IMR-90 (cell line): ENCODE measurements at regions not wholly inside any gene's neighbourhood (a gene's known extent, or its start where the extent isn't known, plus 50 kb on each side); places are given as distances from the start of the nearest gene placed in this dataset.

Experiments
- ATAC-seq: fragments of 200-7000 bp; cut with Tn5 transposase; 2 replicates; pipeline ENCODE4 v1.9.1; 2020; ENCODE audit warnings: low read depth, mild to moderate bottlenecking, moderate library complexity
- BruUV-seq: library from RNA; stranded (reverse); fragments of 400-500 nt; replicated peaks from 2 replicates; lab custom pipeline; 2021; lab: Mats Ljungman, UMichigan
- CTCF ChIA-PET: fragments of 300-600 bp; formaldehyde crosslinking; extraction: SDS; loops from one replicate; lab custom pipeline; 2021; ENCODE audit warnings: antibody characterized with exemption; lab: Yijun Ruan, JAX
- POLR2A ChIA-PET: fragments of 300-600 bp; sonication (Branson Sonifier 250); formaldehyde crosslinking; loops from one replicate; lab custom pipeline; 2022; ENCODE audit warnings: antibody characterized with exemption; ENCODE audit not compliant: unreplicated experiment; lab: Charles Lee
- DNase-seq: peaks from one replicate; pipeline ENCODE4 v3.0.0; 2013
- H2AFZ ChIP-seq: replicated peaks from 2 replicates; pipeline ENCODE3; 2013; ENCODE audit warnings: low read length, mild to moderate bottlenecking; ENCODE audit not compliant: poor library complexity
- H2AK5ac ChIP-seq: 2 replicates; pipeline ENCODE4 v1.6.1; 2013; ENCODE audit warnings: low read depth, low read length, inconsistent platforms
- H2AK9ac ChIP-seq: replicated peaks from 2 replicates; pipeline ENCODE3; 2013; ENCODE audit warnings: mild to moderate bottlenecking, low read depth, low read length, moderate library complexity; ENCODE audit not compliant: poor library complexity
- H2BK120ac ChIP-seq: 2 replicates; pipeline ENCODE4 v1.6.1; 2013; ENCODE audit warnings: low read depth, low read length, inconsistent platforms
- H2BK15ac ChIP-seq: 3 replicates; pipeline ENCODE4 v1.6.1; 2013; ENCODE audit warnings: low read depth, low read length, inconsistent platforms
- H2BK20ac ChIP-seq: 2 replicates; pipeline ENCODE4 v1.6.1; 2013; ENCODE audit warnings: low read depth, mild to moderate bottlenecking, inconsistent platforms, low read length, moderate library complexity
- H2BK5ac ChIP-seq: 2 replicates; pipeline ENCODE4 v1.6.1; 2013; ENCODE audit warnings: mild to moderate bottlenecking, low read depth, low read length, inconsistent platforms; ENCODE audit not compliant: poor library complexity, severe bottlenecking
- H3K14ac ChIP-seq: replicated peaks from 2 replicates; pipeline ENCODE4 v1.6.1; 2013; ENCODE audit warnings: low read depth, low read length, inconsistent platforms
- H3K18ac ChIP-seq: 2 replicates; pipeline ENCODE4 v1.6.1; 2013; ENCODE audit warnings: low read depth, low read length, control low read depth
- H3K23ac ChIP-seq: 2 replicates; pipeline ENCODE4 v1.6.1; 2013; ENCODE audit warnings: low read depth, low read length, inconsistent platforms
- H3K27ac ChIP-seq: 2 replicates; pipeline ENCODE4 v1.5.1; 2013; ENCODE audit warnings: mild to moderate bottlenecking, control low read depth, low read length; ENCODE audit not compliant: insufficient read depth
- H3K27me3 ChIP-seq: 2 replicates; pipeline ENCODE4 v1.6.1; 2013; ENCODE audit warnings: low read length; ENCODE audit not compliant: control insufficient read depth, insufficient read depth
- H3K36me3 ChIP-seq: 2 replicates; pipeline ENCODE4 v1.6.1; 2013; ENCODE audit warnings: low read length, mixed read lengths; ENCODE audit not compliant: control insufficient read depth, insufficient read depth
- H3K4ac ChIP-seq: 2 replicates; pipeline ENCODE4 v1.6.1; 2013; ENCODE audit warnings: low read depth, low read length, inconsistent platforms
- H3K4me1 ChIP-seq: 2 replicates; pipeline ENCODE4 v1.6.1; 2013; ENCODE audit warnings: low read length, mixed read lengths; ENCODE audit not compliant: control insufficient read depth, insufficient read depth
- H3K4me2 ChIP-seq: 2 replicates; pipeline ENCODE4 v1.6.1; 2013; ENCODE audit warnings: low read depth, mild to moderate bottlenecking, control low read depth, low read length, moderate library complexity
- H3K4me3 ChIP-seq: 2 replicates; pipeline ENCODE4 v1.5.1; 2013; ENCODE audit warnings: low read depth, mild to moderate bottlenecking, control low read depth, low read length, moderate library complexity; ENCODE audit not compliant: insufficient read depth
- H3K56ac ChIP-seq: 2 replicates; pipeline ENCODE4 v1.6.1; 2013; ENCODE audit warnings: low read length, inconsistent platforms; ENCODE audit not compliant: insufficient read depth; ENCODE audit errors: extremely low read depth
- H3K79me1 ChIP-seq, 2 experiments: 2 replicates each; pipeline ENCODE4 v1.6.1; 2013; ENCODE audit warnings: low read length in 2 of 2, inconsistent platforms in 1 of 2, low read depth in 1 of 2
- H3K9ac ChIP-seq: 2 replicates; pipeline ENCODE4 v1.6.1; 2013; ENCODE audit warnings: low read depth, low read length, control low read depth
- H3K9me1 ChIP-seq: 2 replicates; pipeline ENCODE4 v1.6.1; 2013; ENCODE audit warnings: low read length, inconsistent platforms; ENCODE audit not compliant: insufficient read depth
- H3K9me3 ChIP-seq: 2 replicates; pipeline ENCODE4 v1.6.1; 2013; ENCODE audit warnings: low read length; ENCODE audit not compliant: control insufficient read depth, insufficient read depth
- H4K20me1 ChIP-seq: 2 replicates; pipeline ENCODE4 v1.6.1; 2013; ENCODE audit warnings: low read length, inconsistent platforms; ENCODE audit not compliant: insufficient read depth
- H4K5ac ChIP-seq: 2 replicates; pipeline ENCODE4 v1.6.1; 2013; ENCODE audit warnings: mild to moderate bottlenecking, low read depth, low read length, control low read depth
- H4K8ac ChIP-seq, 2 experiments: 2 replicates each; pipeline ENCODE4 v1.6.1; 2013; ENCODE audit warnings: low read depth in 2 of 2, low read length in 2 of 2, control low read depth in 1 of 2, inconsistent platforms in 1 of 2
- H4K91ac ChIP-seq: 2 replicates; pipeline ENCODE4 v1.6.1; 2013; ENCODE audit warnings: low read depth, low read length, inconsistent platforms; ENCODE audit not compliant: insufficient read depth
- CEBPB ChIP-seq: IDR thresholded peaks from 2 replicates; pipeline ENCODE4 v1.6.1; 2012; ENCODE audit warnings: low read depth, low read length, improper control_type of control experiment
- FOS ChIP-seq: fragments of 150-350 bp; IDR thresholded peaks from 2 replicates; pipeline ENCODE4 v1.6.1; 2016; ENCODE audit warnings: low read depth, low read length
- MAZ ChIP-seq: IDR thresholded peaks from 2 replicates; pipeline ENCODE4 v1.6.1; 2012; ENCODE audit warnings: low read depth, mild to moderate bottlenecking, low read length, improper control_type of control experiment, moderate library complexity, borderline replicate concordance
- MXI1 ChIP-seq: IDR thresholded peaks from 2 replicates; pipeline ENCODE4 v1.6.1; 2012; ENCODE audit warnings: low read depth, mild to moderate bottlenecking, low read length, moderate library complexity, borderline replicate concordance
- POLR2A ChIP-seq: IDR thresholded peaks from 2 replicates; pipeline ENCODE4 v1.6.1; 2012; ENCODE audit warnings: mild to moderate bottlenecking, low read depth, low read length
- RCOR1 ChIP-seq: IDR thresholded peaks from 2 replicates; pipeline ENCODE4 v1.6.1; 2012; ENCODE audit warnings: mild to moderate bottlenecking, low read length, improper control_type of control experiment; ENCODE audit not compliant: insufficient replicate concordance
- SMC3 ChIP-seq: fragments of 150-350 bp; IDR thresholded peaks from 2 replicates; pipeline ENCODE4 v1.6.1; 2016; ENCODE audit warnings: low read depth, mild to moderate bottlenecking, antibody characterized with exemption, low read length, moderate library complexity
- WGBS, 2 experiments: methylation state at CpG; one replicate each; pipeline versions ENCODE4 v1.1.5 to v1.1.7; 2013; ENCODE audit warnings: missing lambda C conversion rate in 2 of 2; ENCODE audit not compliant: insufficient read length in 1 of 2; ENCODE audit errors: extremely low coverage in 2 of 2; 5-methylcytosine and 5-hydroxymethylcytosine counted together
- dilution Hi-C: fragments of 300-500 bp; cut with HindIII; formaldehyde crosslinking; loops from one replicate; pipeline ENCODE4 v1.14.3; 2018; ENCODE audit warnings: low sequenced_read_pairs; ENCODE audit not compliant: unreplicated experiment
- in situ Hi-C: fragments of 300-500 bp; cut with MboI; formaldehyde crosslinking; loops from 3 replicates; pipeline ENCODE4 v1.14.3; 2019; ENCODE audit warnings: low sequenced_read_pairs, inconsistent platforms, mixed read lengths
- intact Hi-C: fragments of 100-400 bp; cut with micrococcal nuclease; formaldehyde crosslinking; loops from 2 replicates; pipeline ENCODE4 v1.10.0; 2022
- TF ChIP-seq, protein P1 (sequence below): fragments of 150-350 bp; IDR thresholded peaks from 2 replicates; pipeline ENCODE4 v1.6.1; 2017; ENCODE audit warnings: mild to moderate bottlenecking, antibody characterized with exemption, low read length, low read depth
- TF ChIP-seq, protein P2 (sequence below): fragments of 150-350 bp; IDR thresholded peaks from 2 replicates; pipeline ENCODE4 v1.6.1; 2016; ENCODE audit warnings: low read depth, mild to moderate bottlenecking, low read length, moderate library complexity, borderline replicate concordance

DNA sequence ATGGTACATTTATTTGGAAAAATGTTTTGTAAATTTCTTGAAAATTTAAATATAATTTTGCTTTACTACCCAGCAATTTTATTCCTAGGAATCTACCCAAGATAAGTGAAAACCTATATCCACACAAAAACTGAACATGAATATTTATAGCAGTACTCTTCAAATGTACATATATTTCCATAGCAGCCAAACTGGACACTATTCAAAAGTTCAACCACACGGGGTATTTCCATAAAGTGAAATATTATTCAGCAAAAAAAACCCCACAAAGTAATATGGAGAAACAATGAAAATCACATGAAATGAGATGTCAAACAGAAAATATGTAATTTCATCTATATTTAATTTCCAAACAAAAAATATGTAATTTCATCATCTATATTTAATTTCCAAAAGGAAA is 1247.6 kb upstream of the TMEFF2 start:
- Histone ChIP-seq H3K9me1 (no peaks in the 10 kb centered on the region), H3K79me1 (no peaks in the 10 kb centered on the region), H3K18ac (no peak overlapping the region), H3K27ac (no peak overlapping the region), H3K4me3 (no peak overlapping the region), H2AFZ (no peak overlapping the region), H2BK120ac (no peak overlapping the region), H3K9me3 (peaks cover 2% of the 10 kb centered on the region; the same call in 1 of the 2 replicates), H3K4ac (no peak overlapping the region), H2BK5ac (no peak overlapping the region), H3K9ac (no peak overlapping the region), H2AK9ac (no peak overlapping the region), H2BK20ac (no peak overlapping the region), H3K4me2 (no peak overlapping the region), H4K5ac (no peak overlapping the region), H4K91ac (no peak overlapping the region), H3K56ac (no peak overlapping the region), H4K8ac (no peak overlapping the region), H3K27me3 (no peaks in the 10 kb centered on the region), H3K23ac (no peak overlapping the region), H3K4me1 (no peaks in the 10 kb centered on the region), H4K20me1 (no peaks in the 10 kb centered on the region), H2AK5ac (no peak overlapping the region), H3K36me3 (no peaks in the 10 kb centered on the region), H2BK15ac (no peak overlapping the region), H3K14ac (no peak overlapping the region)
- intact Hi-C loops: no loop called here
- ChIA-PET POLR2A (no interaction called here), CTCF (no interaction called here)
- DNase-seq (no peak), ATAC-seq (no peak)
- in situ Hi-C loops: no loop called here
- dilution Hi-C loops: no loop called here
- BruUV-seq: no TSS peak
- WGBS, 2 experiments: no CpG with 5 or more reads among the region's 1 CpG
- TF ChIP-seq CEBPB (no peak), POLR2A (no peak), FOS (no peak), MXI1 (no peak), SMC3 (no peak), MAZ (no peak), RCOR1 (no peak)
- TF ChIP-seq, protein P1, sequence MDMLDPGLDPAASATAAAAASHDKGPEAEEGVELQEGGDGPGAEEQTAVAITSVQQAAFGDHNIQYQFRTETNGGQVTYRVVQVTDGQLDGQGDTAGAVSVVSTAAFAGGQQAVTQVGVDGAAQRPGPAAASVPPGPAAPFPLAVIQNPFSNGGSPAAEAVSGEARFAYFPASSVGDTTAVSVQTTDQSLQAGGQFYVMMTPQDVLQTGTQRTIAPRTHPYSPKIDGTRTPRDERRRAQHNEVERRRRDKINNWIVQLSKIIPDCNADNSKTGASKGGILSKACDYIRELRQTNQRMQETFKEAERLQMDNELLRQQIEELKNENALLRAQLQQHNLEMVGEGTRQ: no peak
- TF ChIP-seq, protein P2, sequence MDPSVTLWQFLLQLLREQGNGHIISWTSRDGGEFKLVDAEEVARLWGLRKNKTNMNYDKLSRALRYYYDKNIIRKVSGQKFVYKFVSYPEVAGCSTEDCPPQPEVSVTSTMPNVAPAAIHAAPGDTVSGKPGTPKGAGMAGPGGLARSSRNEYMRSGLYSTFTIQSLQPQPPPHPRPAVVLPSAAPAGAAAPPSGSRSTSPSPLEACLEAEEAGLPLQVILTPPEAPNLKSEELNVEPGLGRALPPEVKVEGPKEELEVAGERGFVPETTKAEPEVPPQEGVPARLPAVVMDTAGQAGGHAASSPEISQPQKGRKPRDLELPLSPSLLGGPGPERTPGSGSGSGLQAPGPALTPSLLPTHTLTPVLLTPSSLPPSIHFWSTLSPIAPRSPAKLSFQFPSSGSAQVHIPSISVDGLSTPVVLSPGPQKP: no peak
